SH-SY5Y (cell line): ENCODE measurements at regions not wholly inside any gene's neighbourhood (a gene's known extent, or its start where the extent isn't known, plus 50 kb on each side); places are given as distances from the start of the nearest gene placed in this dataset.

Source experiments
- GATA2 ChIP-seq: IDR thresholded peaks from 2 replicates; pipeline ENCODE4 v1.6.1; 2011; ENCODE audit warnings: mild to moderate bottlenecking, low read depth, low read length
- GATA3 ChIP-seq: IDR thresholded peaks from 2 replicates; pipeline ENCODE4 v1.6.1; 2011; ENCODE audit warnings: low read depth, mild to moderate bottlenecking, low read length, moderate library complexity

DNA sequence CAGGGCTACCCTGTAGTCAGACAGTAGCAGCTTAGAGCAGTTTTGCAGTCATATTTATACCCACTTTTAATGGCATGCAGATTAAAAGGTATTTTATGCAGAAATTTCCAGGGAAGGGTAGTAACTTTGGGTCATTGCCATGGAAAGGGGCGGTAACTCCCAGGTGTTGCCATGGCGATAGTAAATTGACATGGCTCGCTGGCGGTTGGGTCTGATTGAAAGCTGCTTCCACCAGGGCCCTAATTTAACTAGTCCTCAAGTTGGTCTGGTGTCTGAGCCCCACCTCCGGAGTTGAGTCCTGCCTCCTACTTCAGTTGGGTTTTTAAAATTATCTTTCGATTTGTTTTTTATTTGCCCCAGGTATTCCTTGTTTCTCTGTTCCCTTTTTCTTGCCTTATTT is 70.1 kb downstream of the NAA11 start:
- TF ChIP-seq GATA2 (no peak), GATA3 (no peak)
